ENCODE measurements at regions not wholly inside any gene's neighbourhood (a gene's known extent, or its start where the extent isn't known, plus 50 kb on each side); places are given as distances from the start of the nearest gene placed in this dataset.

DNA sequence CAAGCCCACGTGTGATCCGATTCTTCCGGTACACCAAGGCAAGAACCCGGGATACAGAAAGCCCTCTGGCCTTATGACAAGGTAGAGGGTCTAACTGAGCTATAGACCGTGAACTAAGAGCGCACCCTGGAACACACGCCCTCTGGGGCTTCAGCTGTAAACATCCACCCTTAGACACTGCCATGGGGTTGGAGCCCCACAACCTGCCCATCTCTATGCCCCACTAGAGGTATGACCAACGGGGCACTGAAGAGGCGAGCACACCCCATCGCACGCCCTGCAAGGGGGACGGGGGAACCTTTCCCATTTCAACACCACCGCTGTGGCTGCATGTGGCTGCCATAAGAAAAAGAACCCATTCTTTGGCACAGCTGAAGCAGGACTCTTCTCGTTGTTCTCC is 1206.0 kb upstream of the TMEM132C start:
- H3K4me3 ChIP-seq (ENCODE audit: low read depth, low read length): no peak overlapping the region
- no peak for DNase-seq (ENCODE audit: low read depth)
- TF ChIP-seq, protein P1, sequence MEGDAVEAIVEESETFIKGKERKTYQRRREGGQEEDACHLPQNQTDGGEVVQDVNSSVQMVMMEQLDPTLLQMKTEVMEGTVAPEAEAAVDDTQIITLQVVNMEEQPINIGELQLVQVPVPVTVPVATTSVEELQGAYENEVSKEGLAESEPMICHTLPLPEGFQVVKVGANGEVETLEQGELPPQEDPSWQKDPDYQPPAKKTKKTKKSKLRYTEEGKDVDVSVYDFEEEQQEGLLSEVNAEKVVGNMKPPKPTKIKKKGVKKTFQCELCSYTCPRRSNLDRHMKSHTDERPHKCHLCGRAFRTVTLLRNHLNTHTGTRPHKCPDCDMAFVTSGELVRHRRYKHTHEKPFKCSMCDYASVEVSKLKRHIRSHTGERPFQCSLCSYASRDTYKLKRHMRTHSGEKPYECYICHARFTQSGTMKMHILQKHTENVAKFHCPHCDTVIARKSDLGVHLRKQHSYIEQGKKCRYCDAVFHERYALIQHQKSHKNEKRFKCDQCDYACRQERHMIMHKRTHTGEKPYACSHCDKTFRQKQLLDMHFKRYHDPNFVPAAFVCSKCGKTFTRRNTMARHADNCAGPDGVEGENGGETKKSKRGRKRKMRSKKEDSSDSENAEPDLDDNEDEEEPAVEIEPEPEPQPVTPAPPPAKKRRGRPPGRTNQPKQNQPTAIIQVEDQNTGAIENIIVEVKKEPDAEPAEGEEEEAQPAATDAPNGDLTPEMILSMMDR (IDR thresholded peaks at IDR 0.05; ENCODE audit: insufficient read depth, low read depth, low read length): no peak

DNA sequence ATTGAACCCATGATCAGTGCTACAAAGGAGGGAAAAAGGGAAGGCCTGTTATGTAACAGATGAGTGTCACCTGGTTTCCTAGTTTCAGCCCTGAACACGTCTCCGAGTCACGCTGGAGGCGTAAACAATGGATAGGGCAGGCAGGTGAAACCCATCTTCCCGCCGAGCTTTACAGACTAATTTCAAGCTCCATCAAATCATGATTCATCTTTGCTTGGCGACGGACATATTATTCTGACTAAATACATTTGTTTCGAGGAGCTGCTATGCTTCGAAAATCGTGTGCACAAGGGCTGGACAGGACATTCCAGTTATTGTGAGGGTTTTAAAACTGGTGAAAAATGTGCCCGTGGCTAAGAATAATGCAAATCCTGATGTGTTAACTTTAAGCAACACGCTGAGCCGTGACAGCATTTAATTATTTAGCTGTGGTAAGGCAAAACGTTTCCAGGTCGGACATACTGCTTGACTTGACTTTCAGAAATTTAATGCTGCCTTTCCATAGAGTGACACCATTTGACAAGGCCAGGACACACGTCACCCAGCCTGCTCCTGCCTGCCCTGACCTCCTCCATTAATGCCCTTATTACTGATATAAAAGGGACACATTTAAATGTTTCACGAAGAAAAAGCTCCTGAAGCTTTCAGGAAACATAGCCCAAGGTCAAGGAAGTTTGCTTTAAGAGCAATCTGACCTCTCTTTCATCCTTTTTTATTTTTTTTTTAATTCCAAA is 1203.5 kb upstream of the TMEM132C start:
- no peak for DNase-seq (ENCODE audit: low read depth)
- TF ChIP-seq, protein P1 (IDR thresholded peaks at IDR 0.05; ENCODE audit: insufficient read depth, low read depth, low read length): no peak
- H3K4me3 ChIP-seq (ENCODE audit: low read depth, low read length): no peak overlapping the region

DNA sequence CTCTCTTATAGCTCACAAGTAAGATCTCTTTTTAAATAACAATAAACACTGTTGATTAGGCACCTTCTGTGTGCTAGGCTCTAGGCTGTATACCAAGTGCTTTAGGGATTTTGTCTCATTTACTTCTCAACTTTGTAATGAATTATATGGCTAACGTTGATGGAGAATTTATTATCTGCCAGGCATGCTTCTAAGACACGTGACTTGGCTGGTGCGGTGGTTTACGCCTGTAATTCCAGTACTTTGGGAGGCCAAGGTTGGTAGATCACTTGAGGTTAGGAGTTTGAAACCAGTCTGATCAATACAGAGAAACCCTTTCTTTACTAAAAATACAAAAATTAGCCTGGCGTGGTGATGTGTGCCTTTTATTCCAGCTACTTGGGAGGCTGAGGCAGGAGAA is 1202.8 kb upstream of the TMEM132C start:
- no peak overlapping the region for H3K4me3 ChIP-seq (ENCODE audit: low read depth, low read length)
- DNase-seq (ENCODE audit: low read depth): no peak
- TF ChIP-seq, protein P1 (IDR thresholded peaks at IDR 0.05; ENCODE audit: insufficient read depth, low read depth, low read length): no peak

DNA sequence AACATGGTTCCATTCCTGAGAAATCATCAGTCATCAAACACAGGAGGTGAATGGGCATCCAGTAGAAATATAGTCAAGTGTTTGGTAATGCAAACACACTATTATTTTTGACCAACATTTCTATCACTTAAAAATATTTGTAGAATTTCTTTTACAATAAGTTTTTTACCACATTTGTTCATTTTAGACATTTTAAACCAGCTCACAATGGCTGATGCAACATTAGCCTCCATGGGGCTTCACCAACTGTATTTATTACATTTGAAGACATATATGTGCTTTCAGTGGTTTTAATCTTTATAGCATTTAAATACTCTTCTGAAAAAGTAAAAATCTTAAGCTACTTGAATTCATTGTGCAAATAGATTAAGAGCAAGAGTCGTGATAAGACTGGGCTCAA is 1201.4 kb upstream of the TMEM132C start:
- no peak overlapping the region for H3K4me3 ChIP-seq (ENCODE audit: low read depth, low read length)
- no peak for DNase-seq (ENCODE audit: low read depth)
- TF ChIP-seq, protein P1 (IDR thresholded peaks at IDR 0.05; ENCODE audit: insufficient read depth, low read depth, low read length): no peak

DNA sequence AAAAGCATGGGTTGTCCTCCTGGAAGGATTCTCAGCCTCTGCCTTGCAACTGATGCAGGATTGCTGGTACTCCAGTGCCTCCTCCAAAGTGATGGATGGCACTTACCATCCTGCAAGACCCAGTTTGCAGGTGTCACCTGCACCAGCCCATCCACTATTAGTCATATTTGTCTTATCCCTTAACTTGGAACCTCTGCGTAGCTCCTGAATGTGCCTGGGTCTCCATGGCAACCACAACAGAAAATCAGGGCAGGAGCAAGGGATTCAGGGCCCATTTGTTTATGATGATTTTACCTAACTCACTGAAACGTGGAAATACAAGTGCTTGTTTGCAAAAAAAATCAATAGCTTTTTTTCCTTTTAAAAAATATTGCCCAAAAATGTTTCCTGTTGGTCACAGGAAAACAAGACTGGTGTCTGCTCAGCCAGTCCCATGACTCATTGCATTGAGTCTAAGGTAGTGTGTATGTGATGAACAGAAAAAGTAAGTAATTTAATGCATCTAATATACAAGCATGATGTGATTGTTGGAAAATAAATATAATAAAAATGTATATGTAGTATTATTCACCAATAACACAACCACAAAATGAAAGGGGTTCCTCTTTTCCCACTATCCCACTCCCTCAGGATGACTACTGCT is 1196.3 kb upstream of the TMEM132C start:
- TF ChIP-seq, protein P1 (IDR thresholded peaks at IDR 0.05; ENCODE audit: insufficient read depth, low read depth, low read length): no peak
- DNase-seq (ENCODE audit: low read depth): no peak
- H3K4me3 ChIP-seq (ENCODE audit: low read depth, low read length): no peak overlapping the region

DNA sequence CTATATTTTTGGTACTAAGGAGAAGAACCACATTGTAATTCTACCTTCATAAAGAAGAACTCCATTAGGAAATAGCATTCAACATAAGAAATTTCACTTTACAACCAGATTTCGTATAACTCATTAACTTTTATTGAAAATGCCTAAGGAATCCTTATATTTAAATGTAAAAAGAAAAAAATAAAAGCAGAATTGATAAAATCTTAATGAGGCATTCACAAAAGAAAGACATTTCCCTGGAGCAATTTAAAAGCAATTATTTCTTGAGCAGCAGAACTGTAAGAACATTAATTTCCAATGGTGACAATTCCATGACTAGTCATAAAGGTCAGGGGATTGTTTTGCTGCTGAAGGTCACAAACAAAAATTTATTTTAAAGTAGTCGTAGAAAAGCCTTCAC is 1192.8 kb upstream of the TMEM132C start:
- H3K4me3 ChIP-seq (ENCODE audit: low read depth, low read length): no peak overlapping the region
- TF ChIP-seq, protein P1 (IDR thresholded peaks at IDR 0.05; ENCODE audit: insufficient read depth, low read depth, low read length): no peak
- DNase-seq (ENCODE audit: low read depth): no peak
